Gastroesophageal sphincter (tissue), 4 donors: ENCODE measurements at regions not wholly inside any gene's neighbourhood (a gene's known extent, or its start where the extent isn't known, plus 50 kb on each side); places are given as distances from the start of the nearest gene placed in this dataset.

ENCODE experiments used
- ATAC-seq: fragments of 150-250 bp; one replicate; pipeline ENCODE4 v1.9.1; 2016; ENCODE audit warnings: mild to moderate bottlenecking, moderate library complexity
- H3K27ac ChIP-seq, 4 donors: fragments of 200-600 bp; sonication (generic) in 3 of 4; 1 replicate in 3 of 4; 2 replicates in 1 of 4; pipeline ENCODE4 v1.5.1; 2016 to 2019
- H3K27me3 ChIP-seq: fragments of 200-600 bp; sonication (generic); one replicate; pipeline ENCODE4 v1.5.1; 2019
- H3K36me3 ChIP-seq, 2 donors: fragments of 200-600 bp; sonication (generic); one replicate each; pipeline ENCODE4 v1.5.1; 2019; ENCODE audit warnings: control low read depth in 1 of 2
- H3K4me1 ChIP-seq, 3 donors: fragments of 200-600 bp; sonication (generic); 1 replicate in 2 of 3; 2 replicates in 1 of 3; pipeline ENCODE4 v1.5.1; 2016 to 2019; ENCODE audit warnings: control low read depth in 2 of 3
- H3K4me3 ChIP-seq, 2 donors: fragments of 200-600 bp; sonication (generic); one replicate each; pipeline ENCODE4 v1.5.1; 2019; ENCODE audit warnings: mild to moderate bottlenecking in 1 of 2, moderate library complexity in 1 of 2
- H3K9me3 ChIP-seq, 3 donors: fragments of 200-600 bp; sonication (generic); one replicate each; pipeline ENCODE4 v1.5.1; 2017 to 2019; ENCODE audit warnings: control low read depth in 2 of 3
- EP300 ChIP-seq: sonication (generic); formaldehyde crosslinking; IDR thresholded peaks from one replicate; pipeline ENCODE4 v1.6.1; 2017; ENCODE audit warnings: antibody characterized with exemption, mild to moderate bottlenecking
- POLR2A ChIP-seq, 2 donors: fragments of 450-650 bp; IDR thresholded peaks; one replicate each; pipeline ENCODE4 v1.6.1; 2017; ENCODE audit warnings: antibody characterized with exemption in 2 of 2, mild to moderate bottlenecking in 2 of 2, moderate library complexity in 1 of 2
- POLR2AphosphoS5 ChIP-seq: sonication (generic); formaldehyde crosslinking; IDR thresholded peaks from one replicate; pipeline ENCODE4 v1.6.1; 2017; ENCODE audit warnings: antibody characterized with exemption
- WGBS, 2 donors: methylation state at CpG; one replicate each; pipeline ENCODE4 v1.1.5; 2018; ENCODE audit warnings: low coverage in 1 of 2; 5-methylcytosine and 5-hydroxymethylcytosine counted together
- TF ChIP-seq, protein P1 (sequence below), 4 experiments: fragments of 200-600 bp in 2 of 4; fragments of 450-650 bp in 2 of 4; sonication (generic) in 1 of 4; IDR thresholded peaks; one replicate each; pipeline ENCODE4 v1.5.1; 2017 to 2019; ENCODE audit warnings: antibody characterized with exemption in 4 of 4, mild to moderate bottlenecking in 2 of 4, moderate library complexity in 2 of 4

DNA sequence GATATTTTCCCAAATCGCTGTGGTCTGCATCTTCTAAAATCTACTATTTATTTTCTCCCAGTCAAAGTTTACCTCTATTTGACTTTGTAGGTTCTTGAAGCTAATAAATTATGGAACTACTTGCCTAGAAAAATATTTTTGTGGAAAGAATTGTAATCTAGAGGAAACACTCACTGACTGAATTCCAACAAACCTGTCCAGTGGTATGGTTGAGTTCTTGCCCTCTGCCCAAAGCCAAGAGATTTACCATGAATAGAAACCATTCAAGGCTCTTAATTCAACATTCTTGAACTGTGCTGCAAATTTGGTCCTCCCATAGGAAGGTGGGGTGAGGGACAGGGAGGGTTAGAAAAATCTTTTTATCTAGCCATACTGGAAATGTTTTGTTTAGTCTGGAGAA is 233.9 kb upstream of the MAP3K1 start:
- peaks cover 0 to 15% (median 0%) of the 10 kb centered on the region in 3 donors for H3K4me1 ChIP-seq
- ATAC-seq, result no peak
- H3K4me3 ChIP-seq, result no peak overlapping the region
- no peaks in the 10 kb centered on the region for H3K9me3 ChIP-seq
- 68 to 75% methylated on average over 1 of the region's 1 CpG for WGBS, 2 donors
- no peaks in the 10 kb centered on the region for H3K27me3 ChIP-seq
- no peak for TF ChIP-seq POLR2A (IDR thresholded peaks at IDR 0.05)
- TF ChIP-seq POLR2AphosphoS5, result no peak
- no peak for TF ChIP-seq EP300
- TF ChIP-seq, protein P1, sequence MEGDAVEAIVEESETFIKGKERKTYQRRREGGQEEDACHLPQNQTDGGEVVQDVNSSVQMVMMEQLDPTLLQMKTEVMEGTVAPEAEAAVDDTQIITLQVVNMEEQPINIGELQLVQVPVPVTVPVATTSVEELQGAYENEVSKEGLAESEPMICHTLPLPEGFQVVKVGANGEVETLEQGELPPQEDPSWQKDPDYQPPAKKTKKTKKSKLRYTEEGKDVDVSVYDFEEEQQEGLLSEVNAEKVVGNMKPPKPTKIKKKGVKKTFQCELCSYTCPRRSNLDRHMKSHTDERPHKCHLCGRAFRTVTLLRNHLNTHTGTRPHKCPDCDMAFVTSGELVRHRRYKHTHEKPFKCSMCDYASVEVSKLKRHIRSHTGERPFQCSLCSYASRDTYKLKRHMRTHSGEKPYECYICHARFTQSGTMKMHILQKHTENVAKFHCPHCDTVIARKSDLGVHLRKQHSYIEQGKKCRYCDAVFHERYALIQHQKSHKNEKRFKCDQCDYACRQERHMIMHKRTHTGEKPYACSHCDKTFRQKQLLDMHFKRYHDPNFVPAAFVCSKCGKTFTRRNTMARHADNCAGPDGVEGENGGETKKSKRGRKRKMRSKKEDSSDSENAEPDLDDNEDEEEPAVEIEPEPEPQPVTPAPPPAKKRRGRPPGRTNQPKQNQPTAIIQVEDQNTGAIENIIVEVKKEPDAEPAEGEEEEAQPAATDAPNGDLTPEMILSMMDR (IDR thresholded peaks at IDR 0.05), result no peak
- H3K27ac ChIP-seq, result no peak overlapping the region
- H3K36me3 ChIP-seq, result no peaks in the 10 kb centered on the region

DNA sequence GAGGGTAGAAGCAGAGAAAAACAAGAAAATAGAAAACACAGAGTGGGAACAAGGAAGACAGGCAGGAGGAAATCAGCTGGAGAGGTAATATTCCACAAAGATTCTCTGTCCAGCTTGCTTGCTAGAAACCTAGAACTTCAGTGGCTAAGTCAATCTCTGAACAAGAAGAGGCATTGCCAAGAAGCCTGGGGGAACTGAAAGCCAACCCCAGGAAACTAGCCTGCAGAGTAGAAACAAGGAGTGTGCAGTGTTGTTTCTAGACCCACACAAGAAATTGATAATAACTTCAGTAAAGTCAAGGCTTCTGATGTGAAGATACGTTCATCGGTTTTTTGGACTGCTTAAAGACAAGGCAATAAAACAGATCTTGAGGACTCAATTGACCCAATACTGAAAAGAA is 234.5 kb upstream of the MAP3K1 start:
- TF ChIP-seq, protein P1 (IDR thresholded peaks at IDR 0.05), result no peak
- TF ChIP-seq EP300, result no peak
- TF ChIP-seq POLR2AphosphoS5, result no peak
- H3K36me3 ChIP-seq, result no peaks in the 10 kb centered on the region
- no peak overlapping the region for H3K4me3 ChIP-seq
- no peak overlapping the region for H3K27ac ChIP-seq
- H3K9me3 ChIP-seq, result no peaks in the 10 kb centered on the region
- WGBS, 2 donors, result 93 to 100% methylated on average over 2 of the region's 2 CpGs
- H3K4me1 ChIP-seq, result peaks cover 0 to 9% (median 0%) of the 10 kb centered on the region in 3 donors
- no peaks in the 10 kb centered on the region for H3K27me3 ChIP-seq
- no peak for ATAC-seq

DNA sequence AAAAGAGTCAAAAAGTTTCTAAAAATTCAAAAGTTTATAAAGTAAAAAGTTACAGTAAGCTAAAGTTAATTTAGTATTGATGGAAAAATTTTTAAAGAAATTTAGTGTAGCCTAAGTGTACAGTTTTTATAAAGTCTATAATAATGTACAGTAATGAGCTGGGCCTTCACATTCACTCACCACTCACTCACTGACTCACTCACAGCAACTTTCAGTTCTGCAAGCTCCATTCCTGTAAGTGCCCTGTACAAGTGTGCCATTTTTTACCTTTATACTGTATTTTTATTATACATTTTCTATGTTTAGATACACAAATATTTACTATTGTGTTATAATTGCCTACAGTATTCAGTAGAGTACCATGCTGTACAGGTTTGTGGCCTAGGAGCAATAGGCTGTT is 239.5 kb upstream of the MAP3K1 start:
- TF ChIP-seq EP300 (no peak), POLR2AphosphoS5 (no peak), POLR2A (IDR thresholded peaks at IDR 0.05) (no peak)
- TF ChIP-seq, protein P1 (IDR thresholded peaks at IDR 0.05), result no peak
- H3K4me1 ChIP-seq, result no peaks in the 10 kb centered on the region
- H3K4me3 ChIP-seq, result no peak overlapping the region
- H3K9me3 ChIP-seq, result no peaks in the 10 kb centered on the region
- no peaks in the 10 kb centered on the region for H3K27me3 ChIP-seq
- H3K36me3 ChIP-seq, result no peaks in the 10 kb centered on the region
- no peak overlapping the region for H3K27ac ChIP-seq
- no peak for ATAC-seq

DNA sequence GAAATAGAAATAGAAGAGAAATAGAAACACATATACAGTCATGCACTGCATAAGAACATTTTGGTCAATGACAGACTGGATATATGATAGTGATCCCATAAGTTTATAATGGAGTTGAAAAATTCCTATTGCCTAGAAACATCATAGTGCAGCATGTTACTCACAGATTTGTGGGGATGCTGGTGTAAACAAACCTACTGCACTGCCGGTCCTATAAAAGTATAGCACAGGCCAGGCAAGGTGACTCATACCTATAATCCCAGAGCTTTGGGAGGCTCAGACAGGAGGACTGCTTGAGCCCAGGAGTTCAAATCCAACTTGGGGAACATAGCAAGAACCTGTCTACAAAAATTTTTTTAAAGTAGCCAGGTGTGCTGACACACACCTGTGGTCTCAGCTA is 240.6 kb upstream of the MAP3K1 start:
- Histone ChIP-seq H3K4me1 (peaks cover 0 to 3% (median 3%) of the 10 kb centered on the region in 3 donors), H3K27ac (no peak overlapping the region), H3K36me3 (no peaks in the 10 kb centered on the region), H3K27me3 (no peaks in the 10 kb centered on the region), H3K9me3 (no peaks in the 10 kb centered on the region), H3K4me3 (no peak overlapping the region)
- TF ChIP-seq EP300, result no peak
- WGBS, 2 donors, result 79 to 100% methylated on average over 1 of the region's 1 CpG
- ATAC-seq, result no peak

DNA sequence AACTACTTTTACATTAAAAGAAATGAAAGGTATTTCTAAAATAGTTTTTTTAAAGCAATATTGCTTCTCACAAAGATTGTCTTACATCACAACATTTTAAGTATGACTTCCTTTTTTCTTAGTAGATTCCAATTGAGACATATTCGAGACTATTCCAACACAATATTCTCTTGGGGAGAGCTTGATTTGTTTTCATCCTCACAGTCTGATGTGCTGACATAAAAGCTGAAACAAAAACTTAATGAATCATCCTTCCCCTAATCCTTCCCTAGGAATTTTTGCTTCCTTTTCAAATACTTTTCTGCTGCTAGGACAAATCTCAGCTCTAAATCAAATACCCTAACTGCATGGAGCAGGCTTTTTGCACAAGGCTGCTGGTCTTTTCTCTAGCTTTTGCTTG is 245.8 kb upstream of the MAP3K1 start:
- Histone ChIP-seq H3K27me3 (no peaks in the 10 kb centered on the region), H3K4me3 (no peak overlapping the region), H3K36me3 (no peaks in the 10 kb centered on the region), H3K27ac (peak overlapping the region in 2 of 4 donors; percentile 11 to 23), H3K9me3 (no peaks in the 10 kb centered on the region), H3K4me1 (peaks cover 0 to 25% (median 10%) of the 10 kb centered on the region in 3 donors)
- TF ChIP-seq POLR2A (IDR thresholded peaks at IDR 0.05) (no peak), EP300 (no peak), POLR2AphosphoS5 (no peak)
- TF ChIP-seq, protein P1 (IDR thresholded peaks at IDR 0.05), result no peak
- peak; percentile 85 for ATAC-seq
- 10 to 13% methylated on average over 1 of the region's 1 CpG for WGBS, 2 donors

DNA sequence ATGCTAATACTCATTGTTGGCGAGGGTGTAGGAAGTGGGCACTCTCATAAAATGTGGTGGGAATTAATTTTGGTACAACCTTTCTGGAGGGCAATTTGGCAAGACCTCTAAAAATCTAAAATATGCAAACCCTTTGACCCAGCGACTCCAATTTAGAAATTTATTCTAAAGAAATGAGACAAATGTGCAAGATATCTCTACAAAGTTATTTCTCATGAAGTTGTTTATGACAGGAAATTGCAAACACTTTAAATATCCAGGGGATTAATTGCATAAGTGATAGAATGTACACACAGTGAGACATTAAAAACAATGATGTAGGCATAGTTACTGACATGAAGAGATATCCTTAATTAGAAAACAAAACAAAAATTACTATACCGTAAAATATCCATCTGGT is 246.3 kb upstream of the MAP3K1 start:
- Histone ChIP-seq H3K9me3 (no peaks in the 10 kb centered on the region), H3K27ac (no peak overlapping the region), H3K27me3 (no peaks in the 10 kb centered on the region), H3K36me3 (no peaks in the 10 kb centered on the region), H3K4me3 (no peak overlapping the region), H3K4me1 (peaks cover 0 to 26% (median 10%) of the 10 kb centered on the region in 3 donors)
- TF ChIP-seq, protein P1 (IDR thresholded peaks at IDR 0.05), result no peak
- no peak for TF ChIP-seq POLR2A (IDR thresholded peaks at IDR 0.05)
- TF ChIP-seq POLR2AphosphoS5, result no peak
- TF ChIP-seq EP300, result no peak
- 32 to 76% methylated on average over 3 of the region's 3 CpGs for WGBS, 2 donors
- ATAC-seq, result no peak
